ENCODE measurements at regions not wholly inside any gene's neighbourhood (a gene's known extent, or its start where the extent isn't known, plus 50 kb on each side); places are given as distances from the start of the nearest gene placed in this dataset.

- TF ChIP-seq, protein P1, sequence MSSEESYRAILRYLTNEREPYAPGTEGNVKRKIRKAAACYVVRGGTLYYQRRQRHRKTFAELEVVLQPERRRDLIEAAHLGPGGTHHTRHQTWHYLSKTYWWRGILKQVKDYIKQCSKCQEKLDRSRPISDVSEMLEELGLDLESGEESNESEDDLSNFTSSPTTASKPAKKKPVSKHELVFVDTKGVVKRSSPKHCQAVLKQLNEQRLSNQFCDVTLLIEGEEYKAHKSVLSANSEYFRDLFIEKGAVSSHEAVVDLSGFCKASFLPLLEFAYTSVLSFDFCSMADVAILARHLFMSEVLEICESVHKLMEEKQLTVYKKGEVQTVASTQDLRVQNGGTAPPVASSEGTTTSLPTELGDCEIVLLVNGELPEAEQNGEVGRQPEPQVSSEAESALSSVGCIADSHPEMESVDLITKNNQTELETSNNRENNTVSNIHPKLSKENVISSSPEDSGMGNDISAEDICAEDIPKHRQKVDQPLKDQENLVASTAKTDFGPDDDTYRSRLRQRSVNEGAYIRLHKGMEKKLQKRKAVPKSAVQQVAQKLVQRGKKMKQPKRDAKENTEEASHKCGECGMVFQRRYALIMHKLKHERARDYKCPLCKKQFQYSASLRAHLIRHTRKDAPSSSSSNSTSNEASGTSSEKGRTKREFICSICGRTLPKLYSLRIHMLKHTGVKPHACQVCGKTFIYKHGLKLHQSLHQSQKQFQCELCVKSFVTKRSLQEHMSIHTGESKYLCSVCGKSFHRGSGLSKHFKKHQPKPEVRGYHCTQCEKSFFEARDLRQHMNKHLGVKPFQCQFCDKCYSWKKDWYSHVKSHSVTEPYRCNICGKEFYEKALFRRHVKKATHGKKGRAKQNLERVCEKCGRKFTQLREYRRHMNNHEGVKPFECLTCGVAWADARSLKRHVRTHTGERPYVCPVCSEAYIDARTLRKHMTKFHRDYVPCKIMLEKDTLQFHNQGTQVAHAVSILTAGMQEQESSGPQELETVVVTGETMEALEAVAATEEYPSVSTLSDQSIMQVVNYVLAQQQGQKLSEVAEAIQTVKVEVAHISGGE (CRISPR knock-in tag; IDR thresholded peaks at IDR 0.05) = no peak
- TF ChIP-seq IKZF2 (IDR thresholded peaks at IDR 0.05) = peak; percentile 59 to 69; a peak in 2 of 4 replicates
- TF ChIP-seq, protein P2, sequence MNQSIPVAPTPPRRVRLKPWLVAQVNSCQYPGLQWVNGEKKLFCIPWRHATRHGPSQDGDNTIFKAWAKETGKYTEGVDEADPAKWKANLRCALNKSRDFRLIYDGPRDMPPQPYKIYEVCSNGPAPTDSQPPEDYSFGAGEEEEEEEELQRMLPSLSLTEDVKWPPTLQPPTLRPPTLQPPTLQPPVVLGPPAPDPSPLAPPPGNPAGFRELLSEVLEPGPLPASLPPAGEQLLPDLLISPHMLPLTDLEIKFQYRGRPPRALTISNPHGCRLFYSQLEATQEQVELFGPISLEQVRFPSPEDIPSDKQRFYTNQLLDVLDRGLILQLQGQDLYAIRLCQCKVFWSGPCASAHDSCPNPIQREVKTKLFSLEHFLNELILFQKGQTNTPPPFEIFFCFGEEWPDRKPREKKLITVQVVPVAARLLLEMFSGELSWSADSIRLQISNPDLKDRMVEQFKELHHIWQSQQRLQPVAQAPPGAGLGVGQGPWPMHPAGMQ (IDR thresholded peaks at IDR 0.05; ENCODE audit: borderline replicate concordance) = no peak
Measured at GRCh38 chr7:46153583-46153950, 232.5 kb upstream of the IGFBP3 start (continued).

- no peak overlapping the region; the same call in 1 of the 2 replicates for H3K27ac ChIP-seq (ENCODE audit: control insufficient read depth, insufficient read depth)
- FAIRE-seq (no peak), ATAC-seq (peak; percentile 5; the same call in 2 of the 3 replicates), DNase-seq (ENCODE audit: low read depth, low spot score) (no peak)
- H3K79me2 ChIP-seq (ENCODE audit: control insufficient read depth, insufficient read depth, low read length) = no peaks in the 10 kb centered on the region
- ChIA-PET RAD21 (ENCODE audit: unreplicated experiment) (interaction anchor here (0.7 to 4.7 kb wide), 12 partner anchors 14 to 230 kb away, joined by 3 to 34 read pairs (median 6); no protein-coding TSS in a partner anchor), POLR2A (interaction anchor here (0.5 to 0.7 kb wide), 3 partner anchors 16 to 1515 kb away, joined by 3 to 4 read pairs (median 3); no protein-coding TSS in a partner anchor), CTCF (interaction anchor here (0.6 to 5.5 kb wide), 13 partner anchors 13 to 230 kb away, joined by 3 to 32 read pairs (median 3); partner anchors contain the start of gene IGFBP3), SMC1A (ENCODE audit: uncharacterized antibody, unreplicated experiment) (interaction anchor here (1.2 to 5.2 kb wide), 10 partner anchors 14 to 230 kb away, joined by 3 to 28 read pairs (median 4); no protein-coding TSS in a partner anchor)
- TF ChIP-seq RELB (IDR thresholded peaks at IDR 0.05; ENCODE audit: low read depth) (no peak), ZNF384 (IDR thresholded peaks at IDR 0.05; ENCODE audit: borderline replicate concordance, low read depth, low read length) (peak; percentile 59; the same call in 1 of the 2 replicates), JUNB (IDR thresholded peaks at IDR 0.05) (no peak), RAD21 (IDR thresholded peaks at IDR 0.05; ENCODE audit: insufficient read depth, low read depth, low read length) (peak; percentile 29; the same call in 1 of the 2 replicates), TCF3 (IDR thresholded peaks at IDR 0.05; ENCODE audit: borderline replicate concordance, insufficient read depth, low read depth, low read length) (no peak)
- TF ChIP-seq, protein P3, sequence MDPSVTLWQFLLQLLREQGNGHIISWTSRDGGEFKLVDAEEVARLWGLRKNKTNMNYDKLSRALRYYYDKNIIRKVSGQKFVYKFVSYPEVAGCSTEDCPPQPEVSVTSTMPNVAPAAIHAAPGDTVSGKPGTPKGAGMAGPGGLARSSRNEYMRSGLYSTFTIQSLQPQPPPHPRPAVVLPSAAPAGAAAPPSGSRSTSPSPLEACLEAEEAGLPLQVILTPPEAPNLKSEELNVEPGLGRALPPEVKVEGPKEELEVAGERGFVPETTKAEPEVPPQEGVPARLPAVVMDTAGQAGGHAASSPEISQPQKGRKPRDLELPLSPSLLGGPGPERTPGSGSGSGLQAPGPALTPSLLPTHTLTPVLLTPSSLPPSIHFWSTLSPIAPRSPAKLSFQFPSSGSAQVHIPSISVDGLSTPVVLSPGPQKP (IDR thresholded peaks at IDR 0.05; ENCODE audit: low read depth, low read length) = no peak
- H3K4me2 ChIP-seq (ENCODE audit: control insufficient read depth, insufficient read depth) = no peak overlapping the region
- in situ Hi-C loops (cut with MboI) (no loop called here), intact Hi-C loops (cut with micrococcal nuclease; ENCODE audit: unreplicated experiment) (loop anchor here (1.0 to 5.0 kb wide), 5 partner anchors 80 to 229 kb away; no protein-coding TSS in a partner anchor)
- H3K27me3 ChIP-seq (replicated peaks in 1 of 2; ENCODE audit: control insufficient read depth in 2 of 2, insufficient read depth in 2 of 2, low read length in 1 of 2) = no peaks in the 10 kb centered on the region
- no peaks in the 10 kb centered on the region for H4K20me1 ChIP-seq (ENCODE audit: control insufficient read depth, insufficient read depth)
- 0% methylated on average over 2 of the region's 2 CpGs for WGBS (ENCODE audit: insufficient coverage, insufficient replicate concordance, low lambda C conversion rate, missing lambda C conversion rate)
- BruUV-seq (replicated peaks) = no TSS peak
- no peak overlapping the region for H3K9ac ChIP-seq (ENCODE audit: control insufficient read depth, insufficient read depth, low read length)
- H3K4me1 ChIP-seq (ENCODE audit: control insufficient read depth, insufficient read depth, low read length) = peaks cover 8% of the 10 kb centered on the region
- no peak overlapping the region for H2AFZ ChIP-seq (ENCODE audit: control insufficient read depth, low read depth, low read length)
- no peaks in the 10 kb centered on the region for H3K9me3 ChIP-seq (replicated peaks; ENCODE audit: control insufficient read depth, insufficient read depth, low read length)
- H3K4me3 ChIP-seq = no peak overlapping the region
- no peaks in the 10 kb centered on the region for H3K36me3 ChIP-seq (ENCODE audit: control insufficient read depth in 2 of 2, insufficient read depth in 2 of 2, low read length in 1 of 2)
Measured at GRCh38 chr7:46152696-46153095, 231.6 kb upstream of the IGFBP3 start.
